Smooth muscle cell (in vitro differentiated cells): ENCODE measurements at regions not wholly inside any gene's neighbourhood (a gene's known extent, or its start where the extent isn't known, plus 50 kb on each side); places are given as distances from the start of the nearest gene placed in this dataset.

Experiments
- DNase-seq: peaks from one replicate; lab custom pipeline; 2025; ENCODE audit not compliant: unreplicated experiment; lab: John Stamatoyannopoulos, UW
- H2AFZ ChIP-seq: fragments of 200-600 bp; sonication (generic); 2 replicates; pipeline ENCODE4 v1.6.0; 2016; ENCODE audit warnings: antibody characterized with exemption, low read depth, mild to moderate bottlenecking
- H3F3A ChIP-seq: fragments of 200-600 bp; sonication (generic); 2 replicates; pipeline ENCODE4 v1.6.0; 2017; ENCODE audit warnings: antibody characterized with exemption, low read depth
- H3K27ac ChIP-seq: fragments of 200-600 bp; sonication (generic); 2 replicates; pipeline ENCODE4 v1.5.1; 2016; ENCODE audit warnings: low read depth, mild to moderate bottlenecking
- H3K27me3 ChIP-seq: fragments of 200-600 bp; sonication (generic); 2 replicates; pipeline ENCODE4 v1.6.1; 2016; ENCODE audit warnings: low read depth, mild to moderate bottlenecking
- H3K36me3 ChIP-seq: fragments of 200-600 bp; sonication (generic); 2 replicates; pipeline ENCODE4 v1.5.1; 2016; ENCODE audit warnings: low read depth
- H3K4me1 ChIP-seq: fragments of 200-600 bp; sonication (generic); 2 replicates; pipeline ENCODE4 v1.5.1; 2016; ENCODE audit warnings: low read depth
- H3K4me2 ChIP-seq: fragments of 200-600 bp; sonication (generic); 2 replicates; pipeline ENCODE4 v1.6.0; 2016; ENCODE audit warnings: mild to moderate bottlenecking
- H3K4me3 ChIP-seq: fragments of 200-600 bp; sonication (generic); 2 replicates; pipeline ENCODE4 v1.5.1; 2016; ENCODE audit warnings: mild to moderate bottlenecking
- H3K79me2 ChIP-seq: fragments of 200-600 bp; sonication (generic); 2 replicates; pipeline ENCODE4 v1.6.0; 2016; ENCODE audit warnings: low read depth, mild to moderate bottlenecking
- H3K9ac ChIP-seq: fragments of 200-600 bp; sonication (generic); 2 replicates; pipeline ENCODE4 v1.6.0; 2016; ENCODE audit warnings: low read depth
- H3K9me3 ChIP-seq: fragments of 200-600 bp; sonication (generic); replicated peaks from 2 replicates; pipeline ENCODE4 v1.5.1; 2016; ENCODE audit warnings: low read depth
- H4K20me1 ChIP-seq: fragments of 200-600 bp; sonication (generic); 2 replicates; pipeline ENCODE4 v1.6.0; 2016; ENCODE audit warnings: low read depth
- CTCF ChIP-seq: fragments of 200-600 bp; sonication (generic); IDR thresholded peaks from 2 replicates; pipeline ENCODE4 v1.5.1; 2017; ENCODE audit warnings: borderline replicate concordance, mild to moderate bottlenecking, antibody characterized with exemption; ENCODE audit not compliant: insufficient read depth, poor library complexity, severe bottlenecking
- WGBS: methylation state at CpG from one replicate; pipeline ENCODE4 v1.1.7; 2016; ENCODE audit warnings: low lambda C conversion rate; 5-methylcytosine and 5-hydroxymethylcytosine counted together

GRCh38 chr9:81512641-81513040 is 176.7 kb downstream of the TLE1 start:
- Histone ChIP-seq H3K27me3 (no peaks in the 10 kb centered on the region), H3K79me2 (no peaks in the 10 kb centered on the region), H3K4me1 (no peaks in the 10 kb centered on the region), H3K4me2 (no peak overlapping the region), H3K9me3 (no peaks in the 10 kb centered on the region), H3K36me3 (no peaks in the 10 kb centered on the region), H3K27ac (no peak overlapping the region), H3F3A (no peaks in the 10 kb centered on the region), H2AFZ (no peak overlapping the region), H4K20me1 (no peaks in the 10 kb centered on the region), H3K9ac (no peak overlapping the region), H3K4me3 (no peak overlapping the region)
- no peak for DNase-seq
- WGBS: 94% methylated on average over 1 of the region's 1 CpG
- TF ChIP-seq CTCF: no peak

- 93% methylated on average over 12 of the region's 12 CpGs for WGBS
- no peaks in the 10 kb centered on the region for H3F3A ChIP-seq
- no peak overlapping the region for H3K27ac ChIP-seq
- no peaks in the 10 kb centered on the region for H3K9me3 ChIP-seq
- DNase-seq: no peak
- H4K20me1 ChIP-seq: no peaks in the 10 kb centered on the region
- no peaks in the 10 kb centered on the region for H3K27me3 ChIP-seq
- no peaks in the 10 kb centered on the region for H3K36me3 ChIP-seq
- H3K9ac ChIP-seq: no peak overlapping the region
- H3K4me1 ChIP-seq: no peaks in the 10 kb centered on the region
- H3K4me2 ChIP-seq: no peak overlapping the region
- H2AFZ ChIP-seq: no peak overlapping the region
- no peaks in the 10 kb centered on the region for H3K79me2 ChIP-seq
- TF ChIP-seq CTCF: no peak
- H3K4me3 ChIP-seq: no peak overlapping the region
Observed at GRCh38 chr9:81508476-81508875, 180.9 kb downstream of the TLE1 start.

- Histone ChIP-seq H3K9me3 (no peaks in the 10 kb centered on the region), H3K4me1 (no peaks in the 10 kb centered on the region), H3K9ac (no peak overlapping the region), H2AFZ (no peak overlapping the region), H3K4me3 (no peak overlapping the region), H4K20me1 (no peaks in the 10 kb centered on the region), H3F3A (no peaks in the 10 kb centered on the region), H3K79me2 (no peaks in the 10 kb centered on the region), H3K4me2 (no peak overlapping the region), H3K36me3 (no peaks in the 10 kb centered on the region), H3K27ac (no peak overlapping the region), H3K27me3 (no peaks in the 10 kb centered on the region)
- WGBS: 92% methylated on average over 26 of the region's 32 CpGs
- TF ChIP-seq CTCF: no peak
- DNase-seq: no peak
Observed at GRCh38 chr9:81506941-81507864, 182.1 kb downstream of the TLE1 start.

- H3K4me2 ChIP-seq: no peak overlapping the region
- H3K27ac ChIP-seq: no peak overlapping the region
- no peaks in the 10 kb centered on the region for H3K9me3 ChIP-seq
Observed at GRCh38 chr9:81499594-81499993, 189.8 kb downstream of the TLE1 start.

More at GRCh38 chr9:81499594-81499993, 189.8 kb downstream of the TLE1 start:
- H3K27me3 ChIP-seq: no peaks in the 10 kb centered on the region
- H3F3A ChIP-seq: peaks cover 15% of the 10 kb centered on the region
- no peak overlapping the region for H3K9ac ChIP-seq
- 97% methylated on average over 2 of the region's 2 CpGs for WGBS
- no peak for TF ChIP-seq CTCF
- DNase-seq: no peak
- H4K20me1 ChIP-seq: no peaks in the 10 kb centered on the region
- no peak overlapping the region for H3K4me3 ChIP-seq
- no peaks in the 10 kb centered on the region for H3K79me2 ChIP-seq
- H3K36me3 ChIP-seq: no peaks in the 10 kb centered on the region
- no peak overlapping the region for H2AFZ ChIP-seq
- H3K4me1 ChIP-seq: no peaks in the 10 kb centered on the region
